ENCODE measurements at regions not wholly inside any gene's neighbourhood (a gene's known extent, or its start where the extent isn't known, plus 50 kb on each side); places are given as distances from the start of the nearest gene placed in this dataset.

DNA sequence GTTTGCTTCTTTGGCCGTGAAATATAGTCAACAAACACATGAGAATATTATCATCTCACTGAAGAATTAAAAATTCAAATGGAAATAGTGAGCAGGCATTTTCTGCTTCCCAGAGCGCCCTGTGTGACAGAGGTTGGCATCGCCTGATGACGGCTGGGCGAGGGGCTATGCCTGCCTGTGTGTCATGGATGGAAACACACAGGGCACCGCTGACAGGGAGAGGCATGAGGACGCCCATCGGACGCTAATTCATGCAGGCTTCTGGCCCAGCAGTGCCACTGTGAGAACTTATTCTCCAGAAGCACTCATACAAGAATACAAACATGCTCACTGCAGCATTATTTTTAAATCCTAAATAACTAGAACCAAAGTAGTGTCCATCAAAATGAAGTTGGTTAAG is 61.4 kb upstream of the OTOS start:
- Histone ChIP-seq H3K36me3 (replicated peaks in 1 of 2; ENCODE audit: control insufficient read depth in 1 of 2, insufficient read depth in 2 of 2, low read length in 1 of 2) (no peaks in the 10 kb centered on the region), H3K27me3 (ENCODE audit: insufficient read depth) (no peaks in the 10 kb centered on the region), H2AFZ (ENCODE audit: low read depth) (no peak overlapping the region), H3K9me2 (no peaks in the 10 kb centered on the region), H3K4me3 (ENCODE audit: low read depth in 2 of 2, low read length in 1 of 2) (no peak overlapping the region), H3K79me2 (ENCODE audit: insufficient read depth) (no peaks in the 10 kb centered on the region), H3K9ac (no peak overlapping the region), H3K9me3 (no peaks in the 10 kb centered on the region), H3K4me2 (no peak overlapping the region), H4K20me1 (ENCODE audit: insufficient read depth) (no peaks in the 10 kb centered on the region), H3K27ac (ENCODE audit: low read depth in 2 of 2, low read length in 1 of 2) (no peak overlapping the region), H3F3A (replicated peaks; ENCODE audit: insufficient read depth) (no peaks in the 10 kb centered on the region), H3K4me1 (ENCODE audit: control insufficient read depth in 1 of 2, insufficient read depth in 2 of 2, low read depth in 1 of 2, low read length in 1 of 2) (no peaks in the 10 kb centered on the region; a peak in 1 of 4 replicates)
- DNase-seq, result no peak
- 18% methylated on average over 9 of the region's 9 CpGs for WGBS (ENCODE audit: low lambda C conversion rate)
- ChIA-PET CTCF (interaction anchor here (1.1 kb wide), 1 partner anchor 50 kb away, joined by 3 read pairs; no protein-coding TSS in a partner anchor), POLR2A (no interaction called here)
- TF ChIP-seq, protein P1, sequence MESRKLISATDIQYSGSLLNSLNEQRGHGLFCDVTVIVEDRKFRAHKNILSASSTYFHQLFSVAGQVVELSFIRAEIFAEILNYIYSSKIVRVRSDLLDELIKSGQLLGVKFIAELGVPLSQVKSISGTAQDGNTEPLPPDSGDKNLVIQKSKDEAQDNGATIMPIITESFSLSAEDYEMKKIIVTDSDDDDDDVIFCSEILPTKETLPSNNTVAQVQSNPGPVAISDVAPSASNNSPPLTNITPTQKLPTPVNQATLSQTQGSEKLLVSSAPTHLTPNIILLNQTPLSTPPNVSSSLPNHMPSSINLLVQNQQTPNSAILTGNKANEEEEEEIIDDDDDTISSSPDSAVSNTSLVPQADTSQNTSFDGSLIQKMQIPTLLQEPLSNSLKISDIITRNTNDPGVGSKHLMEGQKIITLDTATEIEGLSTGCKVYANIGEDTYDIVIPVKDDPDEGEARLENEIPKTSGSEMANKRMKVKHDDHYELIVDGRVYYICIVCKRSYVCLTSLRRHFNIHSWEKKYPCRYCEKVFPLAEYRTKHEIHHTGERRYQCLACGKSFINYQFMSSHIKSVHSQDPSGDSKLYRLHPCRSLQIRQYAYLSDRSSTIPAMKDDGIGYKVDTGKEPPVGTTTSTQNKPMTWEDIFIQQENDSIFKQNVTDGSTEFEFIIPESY (IDR thresholded peaks at IDR 0.05; ENCODE audit: borderline replicate concordance, low read depth), result no peak
- TF ChIP-seq NRF1 (IDR thresholded peaks at IDR 0.05; ENCODE audit: low read depth, low read length) (no peak), RXRA (IDR thresholded peaks at IDR 0.05; ENCODE audit: borderline replicate concordance, low read depth) (no peak), EP300 (IDR thresholded peaks at IDR 0.05; ENCODE audit: borderline replicate concordance in 1 of 2, low read depth in 1 of 2, low read length in 1 of 2) (no peak)
- TF ChIP-seq, protein P2, sequence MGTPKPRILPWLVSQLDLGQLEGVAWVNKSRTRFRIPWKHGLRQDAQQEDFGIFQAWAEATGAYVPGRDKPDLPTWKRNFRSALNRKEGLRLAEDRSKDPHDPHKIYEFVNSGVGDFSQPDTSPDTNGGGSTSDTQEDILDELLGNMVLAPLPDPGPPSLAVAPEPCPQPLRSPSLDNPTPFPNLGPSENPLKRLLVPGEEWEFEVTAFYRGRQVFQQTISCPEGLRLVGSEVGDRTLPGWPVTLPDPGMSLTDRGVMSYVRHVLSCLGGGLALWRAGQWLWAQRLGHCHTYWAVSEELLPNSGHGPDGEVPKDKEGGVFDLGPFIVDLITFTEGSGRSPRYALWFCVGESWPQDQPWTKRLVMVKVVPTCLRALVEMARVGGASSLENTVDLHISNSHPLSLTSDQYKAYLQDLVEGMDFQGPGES (IDR thresholded peaks at IDR 0.05; ENCODE audit: low read depth, low read length), result no peak

DNA sequence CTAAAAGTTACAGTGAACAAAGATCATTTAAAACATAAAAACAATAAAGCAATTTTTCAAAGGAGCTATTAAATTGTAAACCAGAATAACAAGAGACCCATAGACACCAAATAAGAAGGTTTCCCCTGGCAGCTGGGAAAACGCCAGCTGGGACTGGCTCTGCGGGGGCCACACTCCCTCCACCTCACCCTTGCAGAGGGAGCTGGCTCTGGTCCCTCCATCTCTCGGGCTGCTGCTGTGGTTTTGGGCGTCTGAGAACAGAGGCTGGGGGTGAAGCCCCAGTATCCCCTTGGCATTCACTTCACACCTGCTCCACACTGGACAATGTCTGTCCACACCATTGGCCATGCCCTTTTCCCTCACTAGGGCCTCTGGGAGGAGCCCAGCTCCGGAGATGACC is 62.1 kb upstream of the OTOS start:
- TF ChIP-seq RXRA (IDR thresholded peaks at IDR 0.05; ENCODE audit: borderline replicate concordance, low read depth) (no peak), POLR2AphosphoS5 (IDR thresholded peaks at IDR 0.05; ENCODE audit: low read depth, low read length) (no peak), ELF1 (IDR thresholded peaks at IDR 0.05) (no peak), NRF1 (IDR thresholded peaks at IDR 0.05; ENCODE audit: low read depth, low read length) (no peak), TCF12 (IDR thresholded peaks at IDR 0.05) (no peak), YY1 (IDR thresholded peaks at IDR 0.05; ENCODE audit: low read depth) (no peak), TEAD4 (IDR thresholded peaks at IDR 0.05; ENCODE audit: borderline replicate concordance, insufficient read depth) (no peak), RFX5 (IDR thresholded peaks at IDR 0.05; ENCODE audit: low read length) (no peak), MEF2A (IDR thresholded peaks at IDR 0.05; ENCODE audit: borderline replicate concordance, low read depth) (no peak), GATA2 (CRISPR knock-in tag; IDR thresholded peaks at IDR 0.05) (no peak), GABPA (IDR thresholded peaks at IDR 0.05; ENCODE audit: low read depth) (no peak), SIN3A (IDR thresholded peaks at IDR 0.05; ENCODE audit: borderline replicate concordance, low read depth, low read length) (no peak)
- TF ChIP-seq, protein P1 (IDR thresholded peaks at IDR 0.05; ENCODE audit: borderline replicate concordance, low read depth), result no peak
- TF ChIP-seq, protein P3, sequence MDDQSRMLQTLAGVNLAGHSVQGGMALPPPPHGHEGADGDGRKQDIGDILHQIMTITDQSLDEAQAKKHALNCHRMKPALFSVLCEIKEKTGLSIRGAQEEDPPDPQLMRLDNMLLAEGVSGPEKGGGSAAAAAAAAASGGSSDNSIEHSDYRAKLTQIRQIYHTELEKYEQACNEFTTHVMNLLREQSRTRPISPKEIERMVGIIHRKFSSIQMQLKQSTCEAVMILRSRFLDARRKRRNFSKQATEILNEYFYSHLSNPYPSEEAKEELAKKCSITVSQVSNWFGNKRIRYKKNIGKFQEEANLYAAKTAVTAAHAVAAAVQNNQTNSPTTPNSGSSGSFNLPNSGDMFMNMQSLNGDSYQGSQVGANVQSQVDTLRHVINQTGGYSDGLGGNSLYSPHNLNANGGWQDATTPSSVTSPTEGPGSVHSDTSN (IDR thresholded peaks at IDR 0.05), result no peak

More for the DNA sequence above, 62.1 kb upstream of the OTOS start:
- ChIA-PET POLR2A (interaction anchor here (0.7 kb wide), 2 partner anchors 10 to 12 kb away, joined by 3 read pairs; no protein-coding TSS in a partner anchor), CTCF (interaction anchor here (1.1 kb wide), 1 partner anchor 50 kb away, joined by 3 read pairs; no protein-coding TSS in a partner anchor)
- Histone ChIP-seq H3K27ac (ENCODE audit: low read depth in 2 of 2, low read length in 1 of 2) (no peak overlapping the region), H3K4me3 (ENCODE audit: low read depth in 2 of 2, low read length in 1 of 2) (no peak overlapping the region), H3K9ac (no peak overlapping the region), H3K9me2 (no peaks in the 10 kb centered on the region), H3K9me3 (no peaks in the 10 kb centered on the region), H2AFZ (ENCODE audit: low read depth) (no peak overlapping the region), H4K20me1 (ENCODE audit: insufficient read depth) (no peaks in the 10 kb centered on the region), H3K79me2 (ENCODE audit: insufficient read depth) (no peaks in the 10 kb centered on the region), H3K36me3 (replicated peaks in 1 of 2; ENCODE audit: control insufficient read depth in 1 of 2, insufficient read depth in 2 of 2, low read length in 1 of 2) (no peaks in the 10 kb centered on the region), H3K27me3 (ENCODE audit: insufficient read depth) (no peaks in the 10 kb centered on the region), H3K4me1 (ENCODE audit: control insufficient read depth in 1 of 2, insufficient read depth in 2 of 2, low read depth in 1 of 2, low read length in 1 of 2) (no peaks in the 10 kb centered on the region; a peak in 1 of 4 replicates), H3K4me2 (no peak overlapping the region), H3F3A (replicated peaks; ENCODE audit: insufficient read depth) (no peaks in the 10 kb centered on the region)
- DNase-seq, result no peak
- WGBS (ENCODE audit: low lambda C conversion rate), result 21% methylated on average over 5 of the region's 5 CpGs

Measured in SK-N-SH (cell line).